ENCODE measurements at regions not wholly inside any gene's neighbourhood (a gene's known extent, or its start where the extent isn't known, plus 50 kb on each side); places are given as distances from the start of the nearest gene placed in this dataset.

- TF ChIP-seq SP1 (IDR thresholded peaks at IDR 0.05) = no peak
- no peak for TF ChIP-seq BHLHE40 (IDR thresholded peaks at IDR 0.05; ENCODE audit: borderline replicate concordance)
- no peak for TF ChIP-seq FOXM1 (IDR thresholded peaks at IDR 0.05; ENCODE audit: borderline replicate concordance)
- no peak for TF ChIP-seq NFRKB (IDR thresholded peaks at IDR 0.05)
- no peak for TF ChIP-seq SUZ12 (IDR thresholded peaks at IDR 0.05)
- no peak for TF ChIP-seq HDGF (IDR thresholded peaks at IDR 0.05; ENCODE audit: borderline replicate concordance)
- no peak for TF ChIP-seq PKNOX1 (IDR thresholded peaks at IDR 0.05)
- TF ChIP-seq ELF4 (IDR thresholded peaks at IDR 0.05) = no peak
- no peak for TF ChIP-seq ARNT (IDR thresholded peaks at IDR 0.05)
- no peak for TF ChIP-seq ZNF384 (IDR thresholded peaks at IDR 0.05)
- no peak for TF ChIP-seq L3MBTL2 (conservative IDR thresholded peaks at IDR 0.05)
Observed at GRCh38 chr6:62393608-62394007, 107.6 kb upstream of the KHDRBS2 start.
